RCC 7860 (cell line): ENCODE measurements at regions not wholly inside any gene's neighbourhood (a gene's known extent, or its start where the extent isn't known, plus 50 kb on each side); places are given as distances from the start of the nearest gene placed in this dataset.

ENCODE experiments used
- DNase-seq: peaks from one replicate; pipeline ENCODE4 v3.0.0-alpha.2; 2015; ENCODE audit warnings: low spot score
- FAIRE-seq: peaks from 2 replicates; lab custom pipeline; 2012; peaks lifted over from hg19 to GRCh38; lab: Jason Lieb, UNC

- FAIRE-seq, result no peak
These were observed 443.2 kb downstream of the MAFB start for GRCh38 chr20:40245829-40246228.

DNA sequence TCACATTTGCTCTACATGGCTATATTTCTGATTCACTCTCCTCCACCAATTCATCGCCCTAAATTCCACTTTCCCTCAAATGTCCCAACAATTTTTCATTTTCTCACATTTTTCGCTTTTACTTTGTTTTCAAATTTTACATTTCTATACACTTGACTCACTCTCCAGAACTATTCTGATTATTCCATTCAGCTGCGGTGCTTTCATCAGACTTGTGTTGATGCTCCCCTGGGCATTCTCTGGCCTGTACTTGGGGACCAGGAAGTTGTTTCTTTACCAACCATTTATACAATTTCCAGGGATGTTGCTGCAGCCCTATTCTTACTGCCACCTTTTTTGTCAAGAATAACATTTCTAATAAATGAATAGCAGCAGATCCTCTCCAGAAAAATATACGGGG lies 444.8 kb downstream of the MAFB start:
- no peak for FAIRE-seq

More at GRCh38 chr20:40245829-40246228, 443.2 kb downstream of the MAFB start:
- DNase-seq, result no peak

GRCh38 chr20:40241596-40242343 lies 447.3 kb downstream of the MAFB start:
- FAIRE-seq, result no peak
- DNase-seq, result no peak

More for the DNA sequence above, 444.8 kb downstream of the MAFB start:
- DNase-seq, result no peak

- DNase-seq, result no peak
- no peak for FAIRE-seq
These were observed 450.5 kb downstream of the MAFB start for GRCh38 chr20:40238511-40238910.

GRCh38 chr20:40234593-40234992 lies 454.4 kb downstream of the MAFB start:
- FAIRE-seq (no peak), DNase-seq (no peak)

GRCh38 chr20:40233406-40233805 lies 455.6 kb downstream of the MAFB start:
- FAIRE-seq (no peak), DNase-seq (no peak)

DNA sequence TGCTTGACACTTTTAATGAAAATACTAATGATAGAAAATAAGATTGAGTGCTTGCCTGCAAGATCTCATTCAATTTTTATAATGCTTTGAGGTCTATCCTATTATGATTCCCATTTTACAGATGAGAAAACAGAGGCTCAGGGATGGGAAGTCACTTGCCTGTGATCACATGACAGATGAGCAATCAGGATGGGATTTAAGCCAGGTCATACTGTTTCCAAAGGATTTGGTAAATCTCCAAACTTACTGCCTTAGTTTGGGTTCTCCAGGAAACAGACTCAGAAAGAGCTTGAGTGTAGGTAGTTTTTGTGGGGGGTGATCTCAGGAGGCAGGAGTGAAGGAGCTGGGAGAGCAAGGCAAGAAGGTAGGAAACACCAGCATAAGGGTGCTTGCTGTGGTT lies 456.3 kb downstream of the MAFB start:
- FAIRE-seq, result no peak
- no peak for DNase-seq

- DNase-seq (no peak), FAIRE-seq (no peak)
These were observed 456.8 kb downstream of the MAFB start for GRCh38 chr20:40232273-40232672.

- DNase-seq (no peak), FAIRE-seq (no peak)
These were observed 458.6 kb downstream of the MAFB start for GRCh38 chr20:40230486-40230885.

DNA sequence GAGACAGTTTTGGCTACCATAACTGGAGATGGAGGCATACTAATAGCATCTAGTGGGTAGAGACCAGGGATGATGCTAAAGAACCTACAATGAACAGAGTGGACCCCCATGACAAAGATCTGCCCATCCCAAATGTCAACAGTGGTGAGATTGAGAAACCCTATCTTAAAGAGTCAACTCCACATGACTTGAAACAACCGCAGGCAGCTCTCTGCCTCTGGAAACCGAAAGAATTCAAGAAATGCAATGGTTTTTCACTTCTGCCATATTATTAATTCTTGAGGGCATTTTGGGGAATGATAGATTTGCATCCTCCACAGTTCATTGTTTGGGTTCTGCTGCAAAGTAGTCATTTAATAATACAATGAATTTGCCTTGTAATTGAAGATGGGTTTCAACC lies 463.4 kb downstream of the MAFB start:
- DNase-seq (no peak), FAIRE-seq (no peak)

DNA sequence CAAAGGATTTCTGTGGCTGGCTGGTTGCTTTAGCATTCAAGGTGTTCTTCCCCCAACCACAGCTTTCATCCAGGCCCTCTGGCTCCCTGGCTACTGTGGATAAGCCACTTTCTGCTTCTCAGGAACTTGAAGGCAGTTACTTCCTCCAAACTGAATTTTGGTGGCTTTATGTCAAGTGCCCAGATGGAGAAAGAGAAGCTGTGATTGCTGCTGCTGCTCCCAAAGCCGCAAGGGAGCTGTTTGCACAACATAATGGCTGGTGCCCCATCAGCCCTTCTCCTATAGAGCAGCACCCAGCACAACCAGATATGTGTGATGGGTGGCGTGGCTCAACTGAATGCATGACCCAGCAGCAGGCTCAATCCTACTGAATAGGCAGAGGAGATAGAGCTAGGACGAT lies 465.2 kb downstream of the MAFB start:
- DNase-seq (no peak), FAIRE-seq (no peak)

DNA sequence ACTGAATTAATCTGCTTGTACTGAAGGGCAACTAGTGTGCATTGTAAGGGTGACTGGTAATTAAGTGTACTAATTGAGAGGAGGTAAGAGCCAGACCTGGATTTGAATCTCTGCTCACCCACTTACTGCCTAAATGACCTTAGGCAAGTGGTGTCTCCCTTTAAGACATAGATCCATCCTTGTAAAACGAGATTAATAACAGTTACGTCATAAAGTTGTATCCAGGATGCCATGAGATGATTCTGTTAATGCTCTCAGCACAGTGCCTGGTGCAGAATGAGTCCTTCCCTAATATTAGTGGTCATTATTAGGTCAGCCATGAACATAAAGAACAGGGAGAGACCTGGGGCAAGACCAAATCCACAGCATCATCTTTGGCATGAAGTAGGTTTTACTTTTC lies 470.1 kb downstream of the MAFB start:
- FAIRE-seq (no peak), DNase-seq (no peak)

- FAIRE-seq (no peak), DNase-seq (no peak)
These were observed 470.6 kb downstream of the MAFB start for GRCh38 chr20:40218316-40218969.

DNA sequence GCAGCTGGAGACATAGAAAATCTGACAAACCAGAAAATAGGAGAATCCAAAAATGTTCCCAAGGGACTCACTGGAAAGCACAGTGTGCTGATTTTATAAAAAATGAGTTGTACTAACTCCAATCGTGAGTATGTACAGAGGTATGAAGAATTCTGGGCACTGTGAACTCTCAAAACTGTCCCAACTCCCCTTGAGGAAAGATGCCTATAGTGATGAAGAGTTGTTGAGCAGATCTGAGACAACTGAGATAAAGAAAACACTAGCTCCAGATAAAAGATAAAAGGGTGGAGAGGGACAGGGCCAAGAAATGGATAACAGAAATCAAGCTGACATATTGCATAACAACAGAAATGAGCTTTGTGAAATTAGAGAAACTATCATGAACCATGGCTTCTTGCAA lies 481.4 kb downstream of the MAFB start:
- DNase-seq (no peak), FAIRE-seq (no peak)

- FAIRE-seq (no peak), DNase-seq (no peak)
These were observed 483.1 kb downstream of the MAFB start for GRCh38 chr20:40205971-40206370.

DNA sequence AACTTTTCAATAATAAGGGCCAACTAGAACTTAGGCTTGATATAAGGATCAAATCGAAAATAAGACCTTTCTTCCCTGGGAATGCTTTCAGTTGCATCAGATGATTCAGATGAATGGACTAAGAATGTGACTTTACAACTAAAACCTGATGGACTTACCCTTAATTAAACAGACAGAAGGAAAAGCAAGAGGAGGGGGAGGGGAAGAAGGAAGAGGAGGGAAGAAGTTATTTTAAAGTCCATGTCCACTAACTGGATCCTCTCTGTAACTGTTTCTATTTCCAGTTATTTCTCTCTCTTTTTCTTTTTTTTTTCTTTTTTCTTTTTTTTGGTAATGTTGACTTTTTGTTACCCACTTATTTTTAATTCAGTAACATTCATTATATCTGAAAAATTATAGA lies 486.0 kb downstream of the MAFB start:
- no peak for FAIRE-seq
- no peak for DNase-seq

GRCh38 chr20:40197691-40198090 lies 491.3 kb downstream of the MAFB start:
- FAIRE-seq, result no peak
- no peak for DNase-seq

GRCh38 chr20:40196846-40197436 lies 492.1 kb downstream of the MAFB start:
- DNase-seq (no peak), FAIRE-seq (no peak)

DNA sequence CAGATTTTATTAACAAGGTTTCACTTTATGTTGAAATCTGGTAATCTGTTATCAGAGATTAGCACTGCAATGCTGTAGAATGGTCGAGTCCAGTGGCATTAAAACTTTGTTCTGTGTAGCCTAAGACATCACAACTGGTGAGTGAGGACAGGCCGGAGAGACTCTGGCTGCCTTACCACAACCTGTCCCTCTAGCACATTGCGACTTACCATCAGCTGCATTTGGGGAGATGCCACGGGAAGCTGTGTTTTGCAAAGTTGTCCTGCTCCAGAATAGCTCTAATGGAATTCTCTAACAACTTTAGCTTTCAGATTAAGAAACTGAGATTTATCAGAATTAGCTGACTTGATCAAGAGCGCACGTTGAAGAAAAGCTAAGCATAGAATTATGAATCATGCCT lies 493.3 kb downstream of the MAFB start:
- DNase-seq (no peak), FAIRE-seq (no peak)

- no peak for FAIRE-seq
- DNase-seq, result no peak
These were observed 496.5 kb downstream of the MAFB start for GRCh38 chr20:40192529-40192928.

DNA sequence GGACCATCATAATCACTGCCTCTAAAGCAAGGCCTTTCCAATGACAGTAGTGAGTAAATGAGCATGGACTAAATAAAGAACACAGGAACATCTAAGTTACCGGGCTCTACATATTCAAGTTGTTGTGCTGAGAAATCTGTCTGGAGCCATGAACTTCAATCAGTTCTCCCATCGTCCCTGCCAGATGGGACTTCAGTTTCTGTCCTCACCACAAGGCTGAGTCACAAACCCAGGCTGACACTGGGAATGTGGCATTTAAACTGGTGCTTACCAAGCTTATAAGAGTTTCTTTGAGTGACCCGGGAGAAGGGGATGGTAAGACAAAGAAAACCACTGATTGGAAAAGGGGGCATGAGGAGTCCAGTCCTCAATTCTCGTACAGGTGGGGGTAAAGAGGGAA lies 497.0 kb downstream of the MAFB start:
- FAIRE-seq (no peak), DNase-seq (no peak)

GRCh38 chr20:40191573-40191972 lies 497.5 kb downstream of the MAFB start:
- FAIRE-seq (no peak), DNase-seq (no peak)
